CD14-positive monocyte (primary cell): ENCODE measurements at regions not wholly inside any gene's neighbourhood (a gene's known extent, or its start where the extent isn't known, plus 50 kb on each side); places are given as distances from the start of the nearest gene placed in this dataset.

Experiments used
- DNase-seq, 3 donors: peaks; one replicate each; pipeline ENCODE4 v3.0.0-alpha.2; 2011 to 2022
- H2AFZ ChIP-seq: 2 replicates; pipeline ENCODE4 v1.6.0; 2012; ENCODE audit warnings: mild to moderate bottlenecking, low read depth, low read length, inconsistent platforms; ENCODE audit not compliant: insufficient read depth, poor library complexity, severe bottlenecking
- H3K27ac ChIP-seq, 2 donors: 1 replicate in 1 of 2; 2 replicates in 1 of 2; pipeline ENCODE4 v1.5.1; 2012 to 2013; ENCODE audit warnings: low read length in 2 of 2, control low read depth in 1 of 2, inconsistent platforms in 1 of 2, low read depth in 1 of 2, mild to moderate bottlenecking in 1 of 2
- H3K27me3 ChIP-seq, 2 donors: one replicate each; pipeline versions ENCODE4 v1.6.0 to v1.6.1; 2011 to 2013; ENCODE audit warnings: low read length in 2 of 2; ENCODE audit not compliant: control insufficient read depth in 2 of 2, insufficient read depth in 2 of 2
- H3K36me3 ChIP-seq, 2 donors: replicated peaks in 1 of 2; 1 replicate in 1 of 2; 2 replicates in 1 of 2; pipeline versions ENCODE4 v1.5.1 to v1.6.1; 2012 to 2013; ENCODE audit warnings: low read length in 2 of 2, control low read depth in 1 of 2, inconsistent platforms in 1 of 2, mild to moderate bottlenecking in 1 of 2; ENCODE audit not compliant: insufficient read depth in 2 of 2, control insufficient read depth in 1 of 2
- H3K4me1 ChIP-seq, 2 donors: 1 replicate in 1 of 2; 2 replicates in 1 of 2; pipeline versions ENCODE4 v1.5.1 to v1.6.1; 2012 to 2013; ENCODE audit warnings: low read length in 2 of 2, control low read depth in 1 of 2, inconsistent platforms in 1 of 2, mild to moderate bottlenecking in 1 of 2, moderate library complexity in 1 of 2; ENCODE audit not compliant: insufficient read depth in 2 of 2, control insufficient read depth in 1 of 2
- H3K4me2 ChIP-seq: replicated peaks from 2 replicates; pipeline ENCODE3; 2012; ENCODE audit warnings: low read length, moderate library complexity, mild to moderate bottlenecking; ENCODE audit not compliant: poor library complexity, severe bottlenecking; ENCODE audit errors: extremely low read depth
- H3K4me3 ChIP-seq, 3 experiments: fragments of 200-600 bp in 1 of 3; sonication (generic) in 1 of 3; replicated peaks in 1 of 3; 1 replicate in 2 of 3; 2 replicates in 1 of 3; pipeline ENCODE4 v1.5.1; 2011 to 2013; ENCODE audit warnings: low read length in 3 of 3, mild to moderate bottlenecking in 3 of 3, control low read depth in 2 of 3, low read depth in 2 of 3, inconsistent platforms in 1 of 3, moderate library complexity in 1 of 3
- H3K79me2 ChIP-seq: 2 replicates; pipeline ENCODE4 v1.6.0; 2012; ENCODE audit warnings: mild to moderate bottlenecking, control low read depth, inconsistent platforms, low read length, moderate library complexity; ENCODE audit not compliant: insufficient read depth
- H3K9ac ChIP-seq: 2 replicates; pipeline ENCODE4 v1.6.0; 2017; ENCODE audit warnings: low read length, mild to moderate bottlenecking; ENCODE audit not compliant: insufficient read depth, poor library complexity, severe bottlenecking
- H3K9me3 ChIP-seq, 2 donors: replicated peaks in 1 of 2; 1 replicate in 1 of 2; 2 replicates in 1 of 2; pipeline versions ENCODE4 v1.5.1 to v1.6.1; 2012 to 2013; ENCODE audit warnings: low read length in 2 of 2, control low read depth in 1 of 2; ENCODE audit not compliant: control insufficient read depth in 1 of 2, insufficient read depth in 1 of 2
- H4K20me1 ChIP-seq: 2 replicates; pipeline ENCODE4 v1.6.0; 2012; ENCODE audit warnings: mild to moderate bottlenecking, low read length, control low read depth, moderate library complexity; ENCODE audit not compliant: insufficient read depth
- H3K27ac Mint-ChIP-seq, 7 donors: one replicate each; pipeline ENCODE4 v1.8.0; 2020; ENCODE audit warnings: mild to moderate bottlenecking in 7 of 7, mixed read lengths in 7 of 7, moderate library complexity in 6 of 7, inconsistent platforms in 2 of 7
- H3K27me3 Mint-ChIP-seq, 3 donors: one replicate each; pipeline ENCODE4 v1.8.0; 2021 to 2022; ENCODE audit warnings: low read depth in 3 of 3, mild to moderate bottlenecking in 3 of 3, mixed read lengths in 3 of 3, moderate library complexity in 3 of 3, inconsistent platforms in 1 of 3
- H3K36me3 Mint-ChIP-seq, 2 donors: one replicate each; pipeline ENCODE4 v1.8.0; 2020; ENCODE audit warnings: mixed read lengths in 2 of 2, inconsistent platforms in 1 of 2, mild to moderate bottlenecking in 1 of 2
- H3K4me1 Mint-ChIP-seq: one replicate; pipeline ENCODE4 v1.8.0; 2020; ENCODE audit warnings: mild to moderate bottlenecking, mixed read lengths
- H3K4me3 Mint-ChIP-seq, 2 donors: one replicate each; pipeline ENCODE4 v1.8.0; 2020; ENCODE audit warnings: mild to moderate bottlenecking in 2 of 2, mixed read lengths in 2 of 2, moderate library complexity in 1 of 2
- H3K9me3 Mint-ChIP-seq, 7 donors: one replicate each; pipeline ENCODE4 v1.8.0; 2020 to 2022; ENCODE audit warnings: mixed read lengths in 7 of 7, mild to moderate bottlenecking in 6 of 7, moderate library complexity in 6 of 7, inconsistent platforms in 2 of 7
- CTCF ChIP-seq: fragments of 200-600 bp; IDR thresholded peaks from one replicate; pipeline ENCODE4 v1.8.0; 2022; ENCODE audit warnings: antibody characterized with exemption, mild to moderate bottlenecking
- WGBS: methylation state at CpG from one replicate; pipeline ENCODE4 v1.1.5; 2013; ENCODE audit warnings: missing lambda C conversion rate; ENCODE audit not compliant: insufficient coverage; 5-methylcytosine and 5-hydroxymethylcytosine counted together
- intact Hi-C, 2 donors: fragments of 100-400 bp; cut with micrococcal nuclease; formaldehyde crosslinking; loops; one replicate each; pipeline versions ENCODE4 v1.15.0 to v1.15.1; 2023

GRCh38 chr6:156389296-156389695 is 387.9 kb upstream of the ARID1B start:
- H3K36me3 Mint-ChIP-seq = no peaks in the 10 kb centered on the region
- intact Hi-C loops = no loop called here
- no peak overlapping the region for H3K4me3 Mint-ChIP-seq

GRCh38 chr6:156387472-156387871 is 389.7 kb upstream of the ARID1B start:
- Mint-ChIP-seq H3K4me1 (no peaks in the 10 kb centered on the region), H3K27me3 (peaks cover 0 to 4% (median 0%) of the 10 kb centered on the region in 3 donors), H3K36me3 (no peaks in the 10 kb centered on the region), H3K9me3 (peaks cover 0 to 4% (median 0%) of the 10 kb centered on the region in 7 donors), H3K27ac (no peak overlapping the region), H3K4me3 (no peak overlapping the region)
- DNase-seq = no peak
- Histone ChIP-seq H3K4me2 (no peak overlapping the region), H3K79me2 (no peaks in the 10 kb centered on the region), H3K4me1 (no peaks in the 10 kb centered on the region), H2AFZ (no peak overlapping the region), H3K4me3 (no peak overlapping the region), H3K27ac (no peak overlapping the region), H3K27me3 (no peaks in the 10 kb centered on the region), H3K9ac (no peak overlapping the region), H4K20me1 (no peaks in the 10 kb centered on the region), H3K36me3 (no peaks in the 10 kb centered on the region), H3K9me3 (no peaks in the 10 kb centered on the region)
- no peak for TF ChIP-seq CTCF
- intact Hi-C loops = no loop called here
- WGBS = 100% methylated on average over 1 of the region's 4 CpGs

More at GRCh38 chr6:156389296-156389695, 387.9 kb upstream of the ARID1B start:
- H3K4me3 ChIP-seq = no peak overlapping the region
- no peak overlapping the region for H3K27ac ChIP-seq
- no peak for DNase-seq
- Mint-ChIP-seq H3K27ac (no peak overlapping the region), H3K4me1 (no peaks in the 10 kb centered on the region), H3K9me3 (peaks cover 0 to 3% (median 0%) of the 10 kb centered on the region in 7 donors), H3K27me3 (peaks cover 0 to 6% (median 0%) of the 10 kb centered on the region in 3 donors)
- no peak overlapping the region for H3K4me2 ChIP-seq
- no peak for TF ChIP-seq CTCF
- WGBS = 99% methylated on average over 9 of the region's 10 CpGs
- H3K9me3 ChIP-seq = no peaks in the 10 kb centered on the region
- H3K9ac ChIP-seq = no peak overlapping the region
- H4K20me1 ChIP-seq = no peaks in the 10 kb centered on the region
- no peaks in the 10 kb centered on the region for H3K4me1 ChIP-seq
- H2AFZ ChIP-seq = no peak overlapping the region
- H3K79me2 ChIP-seq = no peaks in the 10 kb centered on the region
- H3K36me3 ChIP-seq = no peaks in the 10 kb centered on the region
- no peaks in the 10 kb centered on the region for H3K27me3 ChIP-seq
